Stimulated activated CD4-positive, alpha-beta T cell treated with anti-CD3 and anti-CD28 coated beads, Interleukin-2, amount 100 ng/mL, for 48 hours (primary cell): ENCODE measurements at regions not wholly inside any gene's neighbourhood (a gene's known extent, or its start where the extent isn't known, plus 50 kb on each side); places are given as distances from the start of the nearest gene placed in this dataset.
A peak's percentile ranks its signal among the peaks of the same experiment; 100 is the strongest.

ENCODE experiments used
- DNase-seq, 2 donors: peaks; one replicate each; pipeline ENCODE4 v3.0.0-alpha.2; 2020

- DNase-seq: no peak
These were observed 470.7 kb downstream of the SOX9 start for GRCh38 chr17:72591289-72592241.

DNA sequence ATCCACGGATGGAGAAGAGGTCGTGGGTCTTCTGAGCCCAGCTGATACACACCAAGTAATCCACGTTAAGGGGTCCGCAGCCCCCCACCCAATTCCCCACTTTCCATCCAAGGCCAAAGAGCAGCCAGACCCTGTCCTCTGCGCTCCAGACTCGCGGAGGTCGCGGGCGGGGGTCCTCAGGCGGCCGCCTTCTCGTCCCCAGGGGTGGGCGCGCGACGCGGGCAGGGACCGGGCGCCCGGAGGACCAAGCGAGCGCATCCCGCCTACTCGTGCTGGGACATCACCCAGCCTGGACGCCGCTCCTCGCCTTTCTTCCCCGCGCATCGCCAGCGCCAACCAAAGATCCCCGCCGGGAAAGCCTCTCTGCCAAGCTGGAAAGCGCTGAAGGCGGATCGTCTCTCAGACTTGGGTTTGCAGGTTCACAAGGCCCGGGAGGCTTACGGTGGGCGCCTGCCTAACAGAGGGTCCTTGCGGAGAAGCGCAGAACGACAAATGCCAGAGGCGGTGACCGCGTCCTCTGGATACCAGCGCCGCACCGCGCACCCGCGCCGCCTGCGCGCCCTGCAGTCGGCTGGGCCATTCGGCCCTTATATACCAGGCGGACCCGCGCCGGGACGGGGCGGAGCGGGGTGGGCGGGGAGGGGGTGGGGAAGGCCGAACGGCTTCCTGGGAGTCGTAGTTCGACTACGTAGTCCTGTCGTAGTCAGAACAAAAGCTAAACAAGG, 471.6 kb downstream of the SOX9 start:
- DNase-seq: peak; percentile 46 to 48

DNA sequence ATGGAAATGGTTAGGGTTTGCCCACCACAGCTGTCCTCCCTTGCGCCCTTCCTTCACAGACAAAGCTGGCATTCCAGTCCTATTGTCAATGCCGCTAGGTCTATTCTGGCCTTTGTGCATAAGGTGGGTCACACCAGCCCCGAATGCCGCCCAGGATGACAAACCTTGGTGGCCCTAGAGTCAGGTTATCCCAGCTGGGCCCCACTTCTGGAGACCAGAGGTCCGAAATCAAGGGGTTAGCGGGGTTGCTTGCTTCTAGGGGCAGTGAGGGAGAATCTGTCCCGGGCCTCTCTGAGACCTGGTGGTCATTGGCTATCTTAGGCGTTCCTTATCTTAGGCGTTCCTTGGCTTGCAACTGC, 472.1 kb downstream of the SOX9 start:
- DNase-seq: no peak

- DNase-seq: no peak
These were observed 473.4 kb downstream of the SOX9 start for GRCh38 chr17:72594248-72594647.
